Parathyroid adenoma (tissue), 2 donors: ENCODE measurements at regions not wholly inside any gene's neighbourhood (a gene's known extent, or its start where the extent isn't known, plus 50 kb on each side); places are given as distances from the start of the nearest gene placed in this dataset.
"Not testable (repeated sequence)": the region's sequence is repeated elsewhere in the genome, so short reads cannot be mapped to it uniquely, and the experiment has no call there.

Experiments
- H2AFZ ChIP-seq: fragments of 300-600 bp; sonication (generic); one replicate; pipeline ENCODE4 v1.7.0; 2017; ENCODE audit warnings: antibody characterized with exemption, mild to moderate bottlenecking
- H3K27ac ChIP-seq: fragments of 300-600 bp; sonication (generic); one replicate; pipeline ENCODE4 v1.7.0; 2017
- H3K27me3 ChIP-seq: fragments of 300-600 bp; sonication (generic); one replicate; pipeline ENCODE4 v1.7.0; 2017; ENCODE audit warnings: low read length; ENCODE audit not compliant: control insufficient read depth, insufficient read depth
- H3K36me3 ChIP-seq: fragments of 300-600 bp; sonication (generic); one replicate; pipeline ENCODE4 v1.7.0; 2017; ENCODE audit warnings: low read length; ENCODE audit not compliant: control insufficient read depth, insufficient read depth
- H3K4me1 ChIP-seq: fragments of 300-600 bp; sonication (generic); one replicate; pipeline ENCODE4 v1.7.0; 2017; ENCODE audit warnings: control low read depth
- H3K4me2 ChIP-seq: fragments of 300-600 bp; sonication (generic); one replicate; pipeline ENCODE4 v1.7.0; 2017; ENCODE audit warnings: low read length
- H3K4me3 ChIP-seq: fragments of 300-600 bp; sonication (generic); one replicate; pipeline ENCODE4 v1.7.0; 2017; ENCODE audit warnings: low read depth, low read length
- H3K79me2 ChIP-seq: fragments of 300-600 bp; sonication (generic); one replicate; pipeline ENCODE4 v1.7.0; 2017; ENCODE audit warnings: control low read depth
- H3K9ac ChIP-seq: fragments of 300-600 bp; sonication (generic); one replicate; pipeline ENCODE4 v1.7.0; 2017; ENCODE audit warnings: mild to moderate bottlenecking
- H3K9me3 ChIP-seq: fragments of 300-600 bp; sonication (generic); one replicate; pipeline ENCODE4 v1.7.0; 2017; ENCODE audit warnings: low read length; ENCODE audit not compliant: control insufficient read depth
- TF ChIP-seq, protein P1 (sequence below): fragments of 300-600 bp; sonication (generic); IDR thresholded peaks from one replicate; pipeline ENCODE4 v1.7.0; 2017; ENCODE audit warnings: antibody characterized with exemption, mild to moderate bottlenecking
- donor health status: primary hyperparathyroidism.

DNA sequence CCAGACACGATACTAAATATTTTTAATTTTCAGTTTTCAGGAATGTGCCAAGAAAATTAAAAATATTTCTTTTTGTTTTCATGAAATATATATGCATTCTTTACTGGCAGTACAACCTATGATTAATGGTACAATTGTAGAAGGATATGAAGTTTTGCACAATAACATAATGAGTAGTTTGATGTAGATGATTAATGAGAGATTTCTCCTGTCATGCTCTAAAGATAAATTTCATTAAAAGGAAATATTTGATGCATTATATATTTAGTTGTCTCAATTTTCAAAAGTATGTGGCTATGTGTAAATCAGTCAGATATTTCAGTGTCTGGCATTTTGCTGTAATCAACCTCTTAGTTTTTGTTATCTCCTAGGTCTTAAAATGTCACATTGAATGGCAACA is 940.2 kb upstream of the MDGA2 start:
- TF ChIP-seq, protein P1, sequence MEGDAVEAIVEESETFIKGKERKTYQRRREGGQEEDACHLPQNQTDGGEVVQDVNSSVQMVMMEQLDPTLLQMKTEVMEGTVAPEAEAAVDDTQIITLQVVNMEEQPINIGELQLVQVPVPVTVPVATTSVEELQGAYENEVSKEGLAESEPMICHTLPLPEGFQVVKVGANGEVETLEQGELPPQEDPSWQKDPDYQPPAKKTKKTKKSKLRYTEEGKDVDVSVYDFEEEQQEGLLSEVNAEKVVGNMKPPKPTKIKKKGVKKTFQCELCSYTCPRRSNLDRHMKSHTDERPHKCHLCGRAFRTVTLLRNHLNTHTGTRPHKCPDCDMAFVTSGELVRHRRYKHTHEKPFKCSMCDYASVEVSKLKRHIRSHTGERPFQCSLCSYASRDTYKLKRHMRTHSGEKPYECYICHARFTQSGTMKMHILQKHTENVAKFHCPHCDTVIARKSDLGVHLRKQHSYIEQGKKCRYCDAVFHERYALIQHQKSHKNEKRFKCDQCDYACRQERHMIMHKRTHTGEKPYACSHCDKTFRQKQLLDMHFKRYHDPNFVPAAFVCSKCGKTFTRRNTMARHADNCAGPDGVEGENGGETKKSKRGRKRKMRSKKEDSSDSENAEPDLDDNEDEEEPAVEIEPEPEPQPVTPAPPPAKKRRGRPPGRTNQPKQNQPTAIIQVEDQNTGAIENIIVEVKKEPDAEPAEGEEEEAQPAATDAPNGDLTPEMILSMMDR = no peak
- H3K4me2 ChIP-seq = no peak overlapping the region
- no peak overlapping the region for H3K4me3 ChIP-seq
- no peaks in the 10 kb centered on the region for H3K4me1 ChIP-seq
- no peaks in the 10 kb centered on the region for H3K79me2 ChIP-seq
- H3K9me3 ChIP-seq = no peaks in the 10 kb centered on the region
- H3K27ac ChIP-seq = no peak overlapping the region
- no peaks in the 10 kb centered on the region for H3K27me3 ChIP-seq
- H2AFZ ChIP-seq = no peak overlapping the region
- H3K9ac ChIP-seq = no peak overlapping the region
- no peaks in the 10 kb centered on the region for H3K36me3 ChIP-seq

DNA sequence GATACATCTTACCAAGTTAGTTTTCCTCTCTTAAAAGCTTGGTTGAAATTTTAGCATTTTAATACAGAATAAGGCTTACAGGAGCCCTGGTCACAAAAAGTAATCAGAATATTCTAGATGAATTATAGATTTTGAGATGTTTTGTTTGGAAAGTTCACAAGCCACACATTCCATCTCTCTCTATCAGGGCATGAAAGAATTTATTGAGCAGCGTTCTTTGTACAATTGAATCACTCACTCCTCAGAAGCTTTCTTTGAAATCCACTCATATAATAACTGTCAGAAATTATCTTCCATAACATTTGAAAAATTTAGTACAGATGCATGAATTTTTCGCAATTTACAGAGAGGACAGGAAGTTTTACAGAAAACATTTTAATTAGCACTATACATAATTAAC is 938.6 kb upstream of the MDGA2 start:
- Histone ChIP-seq H3K4me2 (no peak overlapping the region), H3K4me1 (no peaks in the 10 kb centered on the region), H2AFZ (no peak overlapping the region), H3K9ac (no peak overlapping the region), H3K36me3 (no peaks in the 10 kb centered on the region), H3K27ac (no peak overlapping the region), H3K27me3 (no peaks in the 10 kb centered on the region), H3K4me3 (no peak overlapping the region), H3K79me2 (no peaks in the 10 kb centered on the region), H3K9me3 (no peaks in the 10 kb centered on the region)
- TF ChIP-seq, protein P1 = no peak

DNA sequence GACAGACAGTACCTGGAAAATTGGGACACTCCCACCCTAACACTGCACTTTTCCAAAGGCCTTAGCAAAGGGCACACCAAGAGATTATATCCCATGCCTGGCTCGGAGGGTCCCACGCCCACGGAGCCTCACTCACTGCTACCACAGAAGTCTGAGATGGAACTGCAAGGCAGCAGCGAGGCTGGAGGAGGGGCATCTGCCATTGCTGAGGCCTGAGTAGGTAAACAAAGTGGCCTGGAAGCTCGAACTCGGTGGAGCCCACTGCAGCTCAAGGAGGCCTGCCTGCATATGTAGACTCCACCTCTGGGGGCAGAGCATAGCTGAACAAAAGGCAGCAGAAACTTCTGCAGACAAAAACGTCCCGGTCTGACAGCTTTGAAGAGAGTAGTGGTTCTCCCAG is 931.6 kb upstream of the MDGA2 start:
- H2AFZ ChIP-seq, H3K27ac ChIP-seq, H3K9me3 ChIP-seq, H3K9ac ChIP-seq, H3K4me3 ChIP-seq, H3K36me3 ChIP-seq, H3K4me2 ChIP-seq, H3K4me1 ChIP-seq, H3K79me2 ChIP-seq, H3K27me3 ChIP-seq: not testable (repeated sequence)

DNA sequence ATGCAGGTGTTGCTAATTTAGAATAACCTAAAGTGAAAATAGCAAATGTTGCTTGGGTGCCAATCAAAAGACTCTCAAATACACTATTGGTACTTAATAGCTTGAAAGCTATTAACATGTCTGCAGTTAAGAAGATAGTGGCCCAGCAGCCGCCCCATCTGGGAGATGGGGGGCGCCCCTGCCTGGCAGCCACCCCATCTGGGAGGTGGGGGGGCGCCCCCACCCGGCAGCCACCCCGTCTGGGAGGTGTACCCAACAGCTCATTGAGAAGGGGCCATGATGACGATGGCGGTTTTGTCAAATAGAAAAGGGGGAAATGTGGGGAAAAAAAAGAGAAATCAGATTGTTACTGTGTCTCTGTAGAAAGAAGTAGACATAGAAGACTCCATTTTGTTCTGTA is 923.1 kb upstream of the MDGA2 start:
- H2AFZ ChIP-seq = no peak overlapping the region
- H3K36me3 ChIP-seq = no peaks in the 10 kb centered on the region
- no peak overlapping the region for H3K27ac ChIP-seq
- H3K27me3 ChIP-seq = no peaks in the 10 kb centered on the region
- H3K79me2 ChIP-seq = no peaks in the 10 kb centered on the region
- TF ChIP-seq, protein P1 = no peak
- no peak overlapping the region for H3K4me2 ChIP-seq
- H3K9ac ChIP-seq = no peak overlapping the region
- no peaks in the 10 kb centered on the region for H3K4me1 ChIP-seq
- H3K4me3 ChIP-seq = no peak overlapping the region
- H3K9me3 ChIP-seq = no peaks in the 10 kb centered on the region

DNA sequence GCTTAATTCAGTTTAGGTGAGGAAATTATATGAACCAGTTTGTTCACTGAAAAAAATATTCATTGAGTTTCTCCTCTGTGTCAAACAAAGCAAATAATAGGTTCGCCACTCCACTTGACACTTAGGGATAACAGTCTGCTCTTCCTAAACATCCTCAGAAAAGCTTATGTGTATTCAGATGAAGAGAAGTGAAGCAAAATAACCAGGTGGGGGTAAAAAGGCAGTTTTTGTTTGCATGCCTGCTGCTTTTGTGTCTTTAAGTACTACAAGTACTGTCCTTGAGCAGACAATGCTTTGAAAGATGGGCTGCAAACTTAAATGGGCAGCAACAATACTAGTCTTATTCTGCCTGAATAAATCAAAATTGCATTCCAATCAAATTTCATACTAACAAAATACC is 910.7 kb upstream of the MDGA2 start:
- Histone ChIP-seq H3K27me3 (no peaks in the 10 kb centered on the region), H3K36me3 (no peaks in the 10 kb centered on the region), H3K27ac (no peak overlapping the region), H3K4me2 (no peak overlapping the region), H3K4me3 (no peak overlapping the region), H3K79me2 (no peaks in the 10 kb centered on the region), H3K9ac (no peak overlapping the region), H3K9me3 (no peaks in the 10 kb centered on the region), H3K4me1 (no peaks in the 10 kb centered on the region), H2AFZ (no peak overlapping the region)
- TF ChIP-seq, protein P1 = no peak
